MCF 10A (cell line): ENCODE measurements at regions not wholly inside any gene's neighbourhood (a gene's known extent, or its start where the extent isn't known, plus 50 kb on each side); places are given as distances from the start of the nearest gene placed in this dataset.

ENCODE experiments used
- BruUV-seq: library from RNA; stranded (reverse); fragments of 400-500 nt; replicated peaks from 2 replicates; lab custom pipeline; 2021; lab: Mats Ljungman, UMichigan
- CTCF ChIA-PET: fragments of 300-600 bp; sonication (Branson Sonifier 250); formaldehyde crosslinking; extraction: SDS; loops from one replicate; lab custom pipeline; 2021; ENCODE audit warnings: antibody characterized with exemption, inconsistent platforms; lab: Yijun Ruan, JAX
- POLR2A ChIA-PET: fragments of 300-600, 350-650 bp; sonication (Branson Sonifier 250); formaldehyde crosslinking; extraction: SDS; loops from one replicate; lab custom pipeline; 2020; ENCODE audit warnings: antibody characterized with exemption, inconsistent platforms; lab: Yijun Ruan, JAX
- DNase-seq: peaks from one replicate; pipeline ENCODE4 v3.0.0-alpha.2; 2018; ENCODE audit not compliant: unreplicated experiment
- H3K27ac Mint-ChIP-seq: one replicate; pipeline ENCODE4 v1.8.0; 2022; ENCODE audit warnings: mild to moderate bottlenecking, low read depth, mixed read lengths; ENCODE audit not compliant: unreplicated experiment
- H3K27me3 Mint-ChIP-seq: one replicate; pipeline ENCODE4 v1.8.0; 2022; ENCODE audit warnings: mixed read lengths; ENCODE audit not compliant: insufficient read depth, unreplicated experiment
- H3K36me3 Mint-ChIP-seq: one replicate; pipeline ENCODE4 v1.8.0; 2022; ENCODE audit warnings: mild to moderate bottlenecking, moderate library complexity, mixed read lengths; ENCODE audit not compliant: insufficient read depth, unreplicated experiment
- H3K4me1 Mint-ChIP-seq: one replicate; pipeline ENCODE4 v1.8.0; 2022; ENCODE audit warnings: mixed read lengths; ENCODE audit not compliant: insufficient read depth, unreplicated experiment
- H3K4me3 Mint-ChIP-seq: one replicate; pipeline ENCODE4 v1.8.0; 2022; ENCODE audit warnings: mild to moderate bottlenecking, moderate library complexity, mixed read lengths; ENCODE audit not compliant: unreplicated experiment
- H3K9me3 Mint-ChIP-seq: one replicate; pipeline ENCODE4 v1.8.0; 2022; ENCODE audit warnings: mixed read lengths; ENCODE audit not compliant: unreplicated experiment
- CTCF ChIP-seq: fragments of 200-600 bp; IDR thresholded peaks from one replicate; pipeline ENCODE4 v1.8.0; 2022; ENCODE audit warnings: antibody characterized with exemption, mild to moderate bottlenecking; ENCODE audit not compliant: unreplicated experiment
- intact Hi-C: fragments of 100-400 bp; cut with micrococcal nuclease; formaldehyde crosslinking; loops from 2 replicates; pipeline ENCODE4 v1.14.1; 2022

GRCh38 chr5:18403141-18403540 lies 768.9 kb downstream of the TAF11L14 start:
- Mint-ChIP-seq H3K9me3 (no peaks in the 10 kb centered on the region), H3K27ac (no peak overlapping the region), H3K36me3 (no peaks in the 10 kb centered on the region), H3K4me1 (no peaks in the 10 kb centered on the region), H3K27me3 (no peaks in the 10 kb centered on the region), H3K4me3 (no peak overlapping the region)
- ChIA-PET CTCF (interaction anchor here (0.9 kb wide), 1 partner anchor 9 kb away, joined by 3 read pairs; no protein-coding TSS in a partner anchor), POLR2A (no interaction called here)
- no peak for TF ChIP-seq CTCF
- DNase-seq, result no peak
- intact Hi-C loops, result no loop called here
- BruUV-seq, result no TSS peak

- ChIA-PET POLR2A (interaction anchor here (1.1 kb wide), 1 partner anchor 21 kb away, joined by 3 read pairs; no protein-coding TSS in a partner anchor), CTCF (interaction anchor here (1.7 kb wide), 1 partner anchor 10 kb away, joined by 5 read pairs; no protein-coding TSS in a partner anchor)
- H3K9me3 Mint-ChIP-seq, result no peaks in the 10 kb centered on the region
- no peak overlapping the region for H3K4me3 Mint-ChIP-seq
- BruUV-seq, result no TSS peak
- intact Hi-C loops, result no loop called here
- no peak for DNase-seq
- H3K4me1 Mint-ChIP-seq, result no peaks in the 10 kb centered on the region
- no peak overlapping the region for H3K27ac Mint-ChIP-seq
- H3K36me3 Mint-ChIP-seq, result no peaks in the 10 kb centered on the region
- H3K27me3 Mint-ChIP-seq, result no peaks in the 10 kb centered on the region
- no peak for TF ChIP-seq CTCF
Measured at GRCh38 chr5:18403941-18404438, 769.7 kb downstream of the TAF11L14 start.

- DNase-seq, result no peak
Measured at GRCh38 chr5:18420711-18421110, 786.5 kb downstream of the TAF11L14 start.

GRCh38 chr5:18433336-18433735 lies 799.1 kb downstream of the TAF11L14 start:
- ChIA-PET POLR2A (no interaction called here), CTCF (interaction anchor here (0.6 to 1.3 kb wide), 3 partner anchors 23 to 39 kb away, joined by 3 to 4 read pairs (median 4); no protein-coding TSS in a partner anchor)
- DNase-seq, result no peak
- no TSS peak for BruUV-seq
- Mint-ChIP-seq H3K4me1 (no peaks in the 10 kb centered on the region), H3K36me3 (no peaks in the 10 kb centered on the region), H3K4me3 (no peak overlapping the region), H3K27me3 (no peaks in the 10 kb centered on the region), H3K9me3 (peaks cover 8% of the 10 kb centered on the region), H3K27ac (no peak overlapping the region)
- intact Hi-C loops, result no loop called here
- TF ChIP-seq CTCF, result no peak

More at GRCh38 chr5:18420711-18421110, 786.5 kb downstream of the TAF11L14 start:
- POLR2A ChIA-PET, result no interaction called here
- CTCF ChIA-PET, result no interaction called here
- BruUV-seq, result no TSS peak
- intact Hi-C loops, result no loop called here
- no peaks in the 10 kb centered on the region for H3K9me3 Mint-ChIP-seq
- no peak overlapping the region for H3K27ac Mint-ChIP-seq
- no peaks in the 10 kb centered on the region for H3K27me3 Mint-ChIP-seq
- no peak for TF ChIP-seq CTCF
- H3K4me1 Mint-ChIP-seq, result no peaks in the 10 kb centered on the region
- H3K36me3 Mint-ChIP-seq, result no peaks in the 10 kb centered on the region
- H3K4me3 Mint-ChIP-seq, result no peak overlapping the region
